HG02938 (cell line): ENCODE measurements at regions not wholly inside any gene's neighbourhood (a gene's known extent, or its start where the extent isn't known, plus 50 kb on each side); places are given as distances from the start of the nearest gene placed in this dataset.
"Not testable (repeated sequence)": the region's sequence is repeated elsewhere in the genome, so short reads cannot be mapped to it uniquely, and the experiment has no call there.

ENCODE experiments used
- ATAC-seq: cut with Tn5 transposase; IDR thresholded peaks from one replicate; pipeline ENCODE4 v1.9.1; 2021; ENCODE audit warnings: mild to moderate bottlenecking, moderate library complexity; ENCODE audit not compliant: unreplicated experiment

DNA sequence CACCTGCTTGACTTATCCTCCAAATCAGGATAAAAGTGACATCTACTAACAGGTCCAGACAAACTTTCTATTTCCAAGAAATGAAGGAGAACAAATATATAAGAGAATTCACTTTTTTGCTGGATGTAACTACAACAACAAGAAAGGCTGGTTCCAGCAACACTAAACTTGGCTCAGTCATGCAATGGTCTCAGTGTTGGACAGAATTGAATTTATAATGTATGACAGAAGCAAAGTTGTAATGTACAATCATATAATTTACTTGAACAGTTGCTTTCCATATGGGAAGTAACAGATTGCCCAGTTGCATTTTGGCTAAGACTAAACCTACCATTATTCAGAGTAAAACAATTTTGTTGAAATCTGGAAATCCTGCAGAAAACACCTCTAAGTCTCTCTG lies 183.3 kb upstream of the INTU start:
- no peak for ATAC-seq

DNA sequence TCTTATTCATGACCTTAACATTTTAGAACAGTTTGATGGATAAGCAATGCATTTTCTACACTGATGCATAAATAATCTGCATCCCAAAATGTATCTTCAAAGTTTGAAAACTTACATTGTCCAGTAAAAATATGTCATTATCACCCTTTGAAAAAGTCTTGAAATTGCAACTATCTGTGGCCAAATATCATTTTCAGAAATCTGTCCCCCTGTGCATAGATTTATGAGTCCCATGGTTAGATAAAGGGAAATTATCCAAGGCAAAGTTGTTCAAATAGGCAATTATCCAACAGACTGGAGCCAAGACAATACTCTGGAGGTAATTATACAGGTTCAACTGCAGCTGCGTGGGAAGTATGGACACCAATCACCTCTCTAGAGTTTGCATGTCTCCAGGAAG lies 182.5 kb upstream of the INTU start:
- ATAC-seq: no peak

DNA sequence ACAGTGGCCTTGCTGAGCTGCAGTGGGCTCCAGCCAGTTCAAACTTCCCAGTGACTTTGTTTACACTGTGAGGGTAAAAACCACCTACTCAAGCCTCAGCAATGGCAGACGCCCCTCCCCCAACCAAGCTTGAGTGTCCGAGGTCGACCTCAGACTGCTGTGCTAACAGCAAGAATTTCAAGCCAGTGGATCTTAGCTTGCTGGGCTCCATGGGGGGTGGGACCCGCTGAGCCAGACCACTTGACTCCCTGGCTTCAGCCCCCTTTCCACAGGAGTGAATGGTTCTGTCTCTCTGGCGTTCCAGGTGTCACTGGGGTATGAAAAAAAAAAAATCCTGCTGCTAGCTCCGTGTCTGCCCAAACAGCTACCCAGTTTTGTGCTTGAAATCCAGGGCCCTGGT lies 168.9 kb upstream of the INTU start:
- no peak for ATAC-seq

DNA sequence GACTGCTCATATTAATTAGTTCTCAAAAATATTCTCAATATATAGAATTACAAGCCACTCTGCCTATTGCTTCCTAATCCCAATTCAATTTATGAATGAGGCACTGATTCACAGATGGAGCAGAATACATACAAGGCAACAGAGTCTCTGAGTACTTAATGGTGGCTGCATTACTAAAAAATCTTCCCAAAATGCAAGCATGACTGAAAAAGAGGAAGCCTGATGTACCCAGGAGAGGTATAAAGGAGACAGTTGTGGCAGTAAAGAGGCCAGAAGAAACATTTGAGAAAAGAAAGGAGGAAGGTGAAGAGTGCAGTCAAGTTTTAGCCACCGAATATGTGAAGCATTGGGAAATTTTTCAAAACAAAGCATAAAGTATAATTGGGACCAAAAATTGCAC lies 163.2 kb upstream of the INTU start:
- no peak for ATAC-seq

DNA sequence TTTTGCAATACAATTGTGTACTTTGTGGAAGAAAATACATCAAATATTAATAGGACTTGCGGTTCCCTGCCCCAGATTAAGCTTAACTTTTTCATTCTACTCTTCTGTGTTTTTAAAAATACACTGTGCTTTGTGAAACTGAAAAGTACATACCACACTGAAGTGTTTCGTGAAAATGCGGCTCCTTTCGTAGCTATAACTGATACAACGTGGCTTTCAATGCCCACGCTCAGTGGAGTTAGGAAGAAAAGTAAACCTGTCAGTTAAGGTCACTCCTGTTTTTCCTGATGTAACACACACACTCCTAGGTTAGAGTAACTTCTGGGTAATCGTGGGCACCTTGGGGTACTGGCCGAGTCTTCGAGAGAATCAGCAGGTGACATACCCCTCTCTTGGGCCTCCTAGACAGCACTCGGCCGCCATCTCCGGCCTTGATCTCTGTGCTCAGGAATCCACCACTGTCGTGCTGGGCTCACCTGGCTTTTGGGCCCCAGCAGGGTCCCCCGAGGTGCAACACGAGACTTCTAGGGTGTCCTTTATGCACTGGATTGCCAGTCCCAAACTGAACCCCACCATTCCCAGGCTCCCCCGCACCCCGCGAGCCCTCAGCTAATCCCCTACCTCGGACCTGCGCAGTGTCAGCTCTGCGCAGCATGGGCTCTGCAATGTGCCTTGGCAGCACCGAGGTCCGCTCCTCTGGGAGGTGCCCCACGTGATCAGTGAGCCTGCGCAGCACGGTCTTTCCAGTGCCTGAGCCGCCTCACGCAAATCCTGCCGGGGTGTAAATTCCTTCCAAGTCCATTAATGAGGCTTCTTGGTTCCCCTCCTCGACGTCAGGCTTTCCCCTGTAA lies 162.6 kb upstream of the INTU start:
- no peak for ATAC-seq

DNA sequence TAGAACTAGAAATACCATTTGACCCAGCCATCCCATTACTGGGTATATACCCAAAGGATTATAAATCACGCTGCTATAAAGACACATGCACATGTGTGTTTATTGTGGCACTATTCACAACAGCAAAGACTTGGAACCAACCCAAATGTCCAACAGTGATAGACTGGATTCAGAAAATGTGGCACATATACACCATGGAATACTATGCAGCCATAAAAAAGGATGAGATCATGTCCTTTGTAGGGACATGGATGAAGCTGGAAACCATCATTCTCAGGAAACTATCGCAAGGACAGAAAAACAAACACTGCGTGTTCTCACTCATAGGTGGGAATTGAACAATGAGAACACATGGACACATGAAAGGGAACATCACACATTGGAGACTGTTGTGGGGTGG lies 154.5 kb upstream of the INTU start:
- ATAC-seq: not testable (repeated sequence)

DNA sequence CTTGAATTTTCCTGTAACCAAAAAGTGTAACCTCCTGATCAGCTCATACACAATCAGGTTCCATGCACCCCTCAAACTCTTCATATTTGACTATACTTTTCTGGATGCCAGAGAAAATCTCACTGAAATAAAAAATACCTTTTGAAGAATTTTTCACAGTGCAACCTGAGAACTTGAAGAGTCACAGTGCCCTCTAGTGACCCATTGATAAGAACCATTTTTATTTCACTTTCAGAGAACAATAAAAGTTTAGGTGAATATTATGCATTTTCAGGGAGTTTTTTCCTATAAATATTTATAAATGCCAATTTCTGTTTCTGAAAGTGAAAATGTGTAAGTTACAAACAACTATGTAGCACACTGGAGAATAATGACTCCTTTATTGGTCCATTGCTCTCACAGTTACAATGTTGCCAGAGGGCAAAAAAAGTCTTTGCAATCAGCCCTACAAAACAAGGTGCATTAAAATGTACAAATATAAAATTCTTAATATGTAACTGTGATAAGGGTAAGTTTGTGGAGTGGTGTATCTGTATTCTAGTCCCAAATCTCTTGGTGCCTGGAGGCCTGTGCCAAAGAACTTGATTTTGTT lies 153.6 kb upstream of the INTU start:
- no peak for ATAC-seq

DNA sequence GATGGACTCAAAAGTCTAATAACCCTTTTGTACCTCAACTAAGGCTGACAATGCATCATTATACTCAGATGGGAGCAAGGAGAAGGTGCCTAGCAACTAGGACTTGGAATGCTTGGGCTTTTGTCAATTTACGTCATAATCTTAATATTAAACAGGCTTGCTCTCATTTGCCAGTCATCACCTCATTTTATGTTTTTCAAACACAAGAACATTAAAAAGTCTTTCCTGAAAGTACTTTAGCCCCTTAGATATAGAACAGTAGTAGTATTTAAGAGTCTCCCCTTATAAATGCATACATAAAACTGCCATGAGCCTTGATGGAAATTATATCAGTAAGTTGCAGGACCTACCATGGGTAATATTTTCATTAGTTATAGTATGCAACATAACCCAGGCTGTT lies 150.7 kb upstream of the INTU start:
- ATAC-seq: no peak

DNA sequence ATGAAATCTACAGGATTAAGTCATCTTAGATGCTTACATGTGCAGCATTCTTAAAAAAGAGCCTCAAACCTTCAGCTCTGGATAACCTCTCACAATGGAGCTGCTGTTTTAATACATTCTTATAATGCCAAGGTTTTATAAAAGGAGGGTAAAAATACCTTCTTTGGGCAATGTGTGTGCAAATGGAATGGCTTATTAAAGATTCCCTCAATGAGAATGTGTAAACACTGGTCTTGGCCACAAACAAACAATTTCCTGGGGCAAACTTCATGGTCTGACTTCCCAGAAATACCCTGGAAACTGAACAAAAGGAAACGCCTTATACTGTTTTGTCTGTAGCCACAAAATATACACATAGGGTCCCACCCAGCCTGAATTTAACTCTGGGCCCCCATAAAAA lies 148.6 kb upstream of the INTU start:
- ATAC-seq: no peak

DNA sequence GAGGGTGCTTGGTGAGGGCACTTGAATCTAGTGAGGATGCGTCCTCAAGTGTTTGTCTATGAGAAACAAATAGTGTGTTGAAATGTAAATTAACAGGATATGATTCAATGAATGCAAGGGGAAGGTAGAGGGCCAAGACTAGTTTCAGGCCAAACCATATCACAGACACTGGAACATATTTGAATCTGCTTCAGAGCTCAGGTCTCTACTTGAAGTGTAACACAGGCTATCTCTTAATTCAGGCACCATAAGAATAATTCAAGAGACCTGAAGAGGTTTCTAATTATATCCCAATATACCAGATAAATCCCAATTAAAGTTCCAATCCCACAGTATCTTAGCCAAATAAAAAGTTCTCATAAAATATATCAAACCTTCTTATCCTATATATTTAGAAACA lies 146.5 kb upstream of the INTU start:
- no peak for ATAC-seq

DNA sequence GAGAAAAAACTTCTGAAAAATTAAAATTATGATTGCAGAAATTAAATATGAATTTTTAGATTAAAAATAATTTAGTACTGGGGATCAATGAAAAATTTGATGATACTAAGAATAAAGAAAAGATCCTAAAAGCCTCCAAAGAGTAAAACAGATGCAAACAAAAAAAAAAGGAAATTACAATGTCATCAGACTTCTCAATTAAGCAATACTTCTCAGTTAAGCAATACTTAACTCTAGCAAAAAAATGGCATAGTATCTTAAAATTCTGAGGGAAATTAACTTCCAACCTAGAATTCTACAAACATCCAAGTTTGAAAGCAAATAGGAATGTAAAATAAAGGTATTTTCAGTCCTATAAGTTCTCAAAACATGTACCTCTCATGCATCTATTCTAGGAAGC lies 141.2 kb upstream of the INTU start:
- ATAC-seq: no peak

DNA sequence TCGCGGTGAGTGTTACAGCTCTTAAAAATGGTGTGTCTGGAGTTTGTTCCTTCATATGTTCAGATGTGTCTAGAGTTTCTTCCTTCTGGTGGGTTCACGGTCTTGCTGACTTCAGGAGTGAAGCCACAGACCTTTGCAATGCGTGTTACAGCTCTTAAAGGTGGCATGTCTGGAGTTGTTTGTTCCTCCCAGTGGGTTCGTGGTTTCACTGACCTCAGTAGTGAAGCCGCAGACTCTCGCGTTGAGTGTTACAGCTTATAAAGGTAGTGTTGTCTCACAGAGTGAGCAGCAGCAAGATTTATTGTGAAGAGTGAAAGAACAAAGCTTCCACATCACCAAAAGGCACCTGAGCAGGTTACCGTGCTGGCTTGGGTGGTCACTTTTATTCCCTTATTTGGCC lies 135.9 kb upstream of the INTU start:
- not testable (repeated sequence) for ATAC-seq

DNA sequence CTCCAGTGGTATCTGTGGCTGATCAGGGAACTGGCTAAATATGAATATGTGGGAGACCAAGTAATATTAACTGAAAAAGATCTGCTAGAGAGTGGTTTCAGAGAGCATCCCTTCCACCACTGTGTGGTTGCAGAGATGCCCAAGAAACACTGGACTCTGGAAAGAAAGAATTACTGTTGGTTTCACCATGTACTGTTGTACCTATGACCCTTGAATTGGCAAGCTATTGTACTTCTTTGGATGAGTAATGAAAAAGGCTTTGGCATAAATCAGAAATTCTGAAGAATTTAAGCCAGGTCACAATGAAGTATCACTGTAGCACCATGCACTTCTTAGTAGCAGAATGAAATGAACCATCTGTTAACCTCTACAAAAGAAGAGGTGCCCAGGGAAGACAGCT lies 134.4 kb upstream of the INTU start:
- no peak for ATAC-seq

DNA sequence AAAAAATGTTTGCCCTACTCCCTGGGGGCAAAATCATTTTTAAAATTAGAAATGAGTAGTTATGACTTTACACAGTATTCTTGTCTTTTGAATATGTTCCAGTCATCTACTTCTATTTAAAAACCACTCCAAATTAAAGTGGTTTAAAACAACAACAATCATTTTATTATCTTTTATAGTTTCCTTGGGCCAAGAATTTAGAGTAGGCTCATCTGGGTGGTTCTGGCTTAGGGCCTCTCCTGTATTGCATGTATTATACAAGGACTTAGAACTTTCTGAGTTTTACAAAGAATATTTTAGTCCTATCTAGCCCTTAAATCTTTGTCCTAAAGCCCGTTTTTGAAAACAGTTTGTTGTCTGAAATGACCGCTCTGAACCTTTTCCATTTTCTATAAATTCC lies 132.5 kb upstream of the INTU start:
- ATAC-seq: no peak

DNA sequence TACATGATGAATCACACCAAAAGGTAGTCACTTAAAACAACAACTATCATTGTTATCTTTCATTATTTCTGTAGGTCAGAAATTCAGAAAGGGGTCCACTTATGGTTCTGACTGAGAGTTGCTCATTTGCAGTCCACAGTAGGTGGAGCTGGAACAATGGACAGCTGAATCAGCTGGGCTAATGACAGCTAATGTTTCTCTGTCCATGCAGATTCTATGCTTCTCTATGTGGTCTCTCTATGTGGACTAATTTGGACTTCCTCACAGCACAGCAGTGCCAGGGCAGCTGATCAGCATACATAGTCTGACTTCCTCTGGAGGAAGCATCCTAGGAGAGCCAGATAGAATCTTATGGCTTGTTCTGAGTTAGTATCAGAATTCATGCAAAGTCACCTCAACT lies 131.7 kb upstream of the INTU start:
- ATAC-seq: no peak

DNA sequence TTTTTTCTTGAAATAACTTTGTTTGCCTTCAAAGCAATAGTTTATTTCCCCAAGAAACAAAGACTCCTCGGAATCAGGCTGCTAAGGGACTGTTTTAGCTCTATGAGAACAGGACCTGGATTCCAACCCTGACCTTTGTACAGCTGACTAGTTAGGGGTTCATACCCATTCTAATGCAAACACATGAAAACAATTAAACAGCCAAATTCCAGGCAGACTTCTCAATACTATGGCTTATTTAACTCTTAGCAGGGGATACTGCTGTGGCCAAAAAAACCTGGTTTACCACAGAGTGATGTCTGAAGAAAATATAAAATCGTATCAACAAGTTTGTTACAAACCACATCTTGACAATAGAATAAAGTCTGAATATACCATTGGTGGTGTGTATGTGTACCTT lies 129.6 kb upstream of the INTU start:
- no peak for ATAC-seq

DNA sequence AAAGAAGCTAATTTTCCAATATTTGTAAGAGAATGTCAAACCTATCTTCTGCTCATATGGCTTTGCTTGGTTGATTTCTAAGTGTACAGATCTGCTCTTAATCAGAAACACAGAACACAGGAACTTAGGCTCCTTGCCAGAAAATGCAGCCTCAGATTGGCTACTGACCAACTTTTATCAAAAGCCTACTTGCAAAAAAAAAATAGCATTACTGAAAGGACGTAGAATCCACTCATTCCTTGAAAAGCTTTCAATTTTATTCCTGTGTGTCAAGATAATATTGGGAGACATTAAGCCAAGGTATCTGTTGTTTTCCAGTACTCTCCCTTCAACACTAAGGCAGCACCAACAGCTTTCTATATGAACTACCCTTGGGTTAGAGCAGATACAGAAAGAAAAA lies 127.6 kb upstream of the INTU start:
- ATAC-seq: no peak

DNA sequence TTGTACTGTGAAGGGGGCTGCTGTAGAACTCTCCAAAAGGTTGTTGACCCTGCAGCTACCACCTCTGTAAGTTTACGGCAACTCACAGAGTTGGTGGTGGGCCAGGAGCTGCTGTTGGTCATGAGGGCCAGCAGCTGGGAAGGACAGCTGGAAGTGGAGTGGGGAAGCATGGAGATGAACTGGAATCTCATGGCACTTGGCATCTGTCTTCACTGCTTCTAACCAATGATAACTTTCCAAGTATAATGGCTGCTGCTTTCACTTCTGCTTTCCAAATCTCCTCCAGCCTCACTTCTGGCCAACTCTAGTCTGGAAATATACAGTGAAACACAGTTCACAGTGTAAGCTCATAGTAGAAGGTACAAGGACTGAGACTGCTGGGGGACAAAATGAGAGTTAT lies 126.5 kb upstream of the INTU start:
- ATAC-seq: no peak

DNA sequence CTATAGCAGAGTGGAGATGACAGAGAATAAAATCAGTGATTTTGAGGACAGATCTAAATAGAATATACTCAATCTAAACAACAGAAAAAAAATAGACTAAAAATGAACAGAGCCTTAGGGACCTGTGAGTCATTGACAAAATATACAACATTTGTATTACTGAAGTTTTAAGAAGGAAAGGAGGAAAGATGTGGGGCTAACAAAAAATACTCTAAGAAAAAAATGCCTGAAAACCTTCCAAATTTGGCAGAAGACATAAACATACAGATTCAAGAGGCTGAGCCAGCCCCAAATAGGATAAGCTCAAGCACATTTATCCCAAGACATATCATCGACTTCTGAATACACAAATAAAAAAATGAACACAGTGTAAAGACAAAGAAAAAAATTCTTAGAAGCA lies 123.6 kb upstream of the INTU start:
- no peak for ATAC-seq

DNA sequence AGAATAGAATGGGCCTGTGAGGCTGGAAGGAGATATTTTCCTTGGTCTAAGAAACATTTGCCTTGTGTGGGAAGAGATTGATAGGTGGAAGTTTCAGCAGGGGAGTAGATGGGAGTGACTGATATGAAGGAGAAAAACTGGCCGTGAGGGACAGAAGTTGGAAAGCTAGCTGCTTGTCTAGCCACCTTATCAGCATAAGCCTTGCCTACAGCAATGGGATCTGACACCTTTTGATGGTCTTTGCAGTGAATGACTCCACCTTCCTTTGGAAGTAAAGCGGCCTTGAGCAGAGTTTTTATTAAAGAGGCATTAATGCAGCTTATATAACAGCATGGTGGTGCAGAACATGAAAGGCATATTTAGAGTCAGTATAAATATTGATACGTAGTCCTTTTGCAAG lies 120.1 kb upstream of the INTU start:
- ATAC-seq: not testable (repeated sequence)

DNA sequence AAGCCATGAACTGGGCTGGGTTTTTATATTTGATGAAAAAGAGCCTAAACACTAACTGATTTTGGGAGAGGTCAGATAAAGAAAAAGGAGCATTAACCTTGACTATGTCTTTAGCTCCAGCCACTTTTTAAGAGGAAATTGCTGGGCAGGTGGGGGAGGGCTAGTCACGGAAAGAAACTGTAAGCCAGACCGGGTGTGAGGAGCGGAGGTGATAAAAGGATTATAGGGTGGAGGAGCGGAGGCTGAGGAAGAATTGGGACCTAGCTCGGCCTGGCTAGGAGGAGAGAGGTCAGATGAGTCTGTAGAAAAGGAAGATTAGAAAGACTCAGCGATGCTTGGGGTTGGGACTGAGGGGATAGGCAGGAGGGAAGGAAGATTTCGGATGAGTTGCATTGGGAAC lies 117.5 kb upstream of the INTU start:
- not testable (repeated sequence) for ATAC-seq

DNA sequence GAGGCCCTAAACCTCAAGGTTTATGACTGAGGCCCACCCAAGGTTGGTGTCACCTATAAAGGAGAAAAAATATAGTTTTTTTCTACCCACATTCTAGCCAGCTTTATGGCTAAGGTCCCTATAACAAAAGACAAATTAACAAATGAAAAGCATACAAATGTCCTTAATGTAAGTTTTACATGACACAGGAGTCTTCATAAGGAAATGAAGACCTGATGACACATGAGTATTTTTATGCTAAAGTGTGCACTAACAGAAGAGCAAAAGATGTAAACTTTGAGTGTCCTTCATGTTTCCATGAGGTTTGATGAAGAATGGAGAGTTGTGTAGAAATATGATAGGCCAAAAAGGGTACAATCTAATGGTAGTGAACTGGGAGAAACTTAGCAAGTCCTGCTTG lies 114.7 kb upstream of the INTU start:
- no peak for ATAC-seq

DNA sequence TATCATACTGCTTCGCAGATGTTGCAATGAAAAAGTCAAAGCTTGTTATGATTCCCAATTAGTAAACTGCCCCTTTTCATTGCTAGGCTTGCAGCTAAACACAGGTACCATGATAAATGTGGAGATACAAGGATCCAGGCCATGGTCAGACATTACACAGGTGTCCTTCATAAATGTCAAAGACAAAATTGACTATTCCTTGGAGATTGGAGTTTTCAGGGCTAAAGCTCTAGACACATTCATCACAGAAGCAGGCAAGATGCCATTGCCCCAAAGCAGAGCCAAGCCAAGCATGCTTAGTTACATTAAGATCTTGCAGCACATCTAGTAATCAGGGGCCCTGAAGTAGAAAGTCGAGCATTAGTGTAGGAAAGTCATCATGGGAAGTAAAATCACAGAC lies 111.3 kb upstream of the INTU start:
- no peak for ATAC-seq
